WTC11 (cell line): ENCODE measurements at regions not wholly inside any gene's neighbourhood (a gene's known extent, or its start where the extent isn't known, plus 50 kb on each side); places are given as distances from the start of the nearest gene placed in this dataset.

Experiments used
- ATAC-seq: fragments of 200-7000 bp; cut with Tn5 transposase; 2 replicates; pipeline ENCODE4 v1.10.0; 2021; ENCODE audit warnings: mild to moderate bottlenecking, moderate library complexity
- CTCF ChIA-PET: fragments of 300-600 bp; sonication (Branson Sonifier 250); formaldehyde crosslinking; loops from one replicate; lab custom pipeline; 2021; ENCODE audit warnings: antibody characterized with exemption; lab: Charles Lee
- POLR2A ChIA-PET: fragments of 350-600 bp; sonication (Branson Sonifier 250); formaldehyde crosslinking; loops from one replicate; lab custom pipeline; 2021; ENCODE audit warnings: antibody characterized with exemption; lab: Charles Lee
- DNase-seq: peaks from one replicate; pipeline ENCODE4 v3.0.0; 2021; ENCODE audit warnings: low spot score
- H3K27ac Mint-ChIP-seq: 2 replicates; pipeline ENCODE4 v1.8.0; 2021; ENCODE audit warnings: mixed read lengths
- H3K27me3 Mint-ChIP-seq: 2 replicates; pipeline ENCODE4 v1.8.0; 2021; ENCODE audit warnings: low read depth, mild to moderate bottlenecking, moderate library complexity, mixed read lengths
- H3K36me3 Mint-ChIP-seq: 2 replicates; pipeline ENCODE4 v1.8.0; 2021; ENCODE audit warnings: mixed read lengths
- H3K4me1 Mint-ChIP-seq: 2 replicates; pipeline ENCODE4 v1.8.0; 2022; ENCODE audit warnings: mixed read lengths
- H3K4me3 Mint-ChIP-seq: 2 replicates; pipeline ENCODE4 v1.8.0; 2021; ENCODE audit warnings: mild to moderate bottlenecking, moderate library complexity, mixed read lengths
- H3K9me3 Mint-ChIP-seq: 2 replicates; pipeline ENCODE4 v1.8.0; 2021; ENCODE audit warnings: mixed read lengths
- ARID4B ChIP-seq: sonication (generic); formaldehyde crosslinking; IDR thresholded peaks from 2 replicates; pipeline ENCODE4 v1.8.0; 2023; ENCODE audit warnings: missing genetic modification reagents, mild to moderate bottlenecking, borderline replicate concordance
- ATF1 ChIP-seq: sonication (generic); formaldehyde crosslinking; IDR thresholded peaks from 2 replicates; pipeline ENCODE4 v1.8.1; 2023; ENCODE audit warnings: mild to moderate bottlenecking, moderate library complexity, missing genetic modification reagents
- ATF2 ChIP-seq: sonication (generic); formaldehyde crosslinking; IDR thresholded peaks from 2 replicates; pipeline ENCODE4 v1.8.1; 2022; ENCODE audit warnings: low read depth, missing genetic modification reagents, borderline replicate concordance
- ATF3 ChIP-seq: sonication (generic); formaldehyde crosslinking; conservative IDR thresholded peaks from 2 replicates; pipeline ENCODE4 v1.8.1; 2022; ENCODE audit warnings: mild to moderate bottlenecking, missing genetic modification reagents
- FOXP1 ChIP-seq: sonication (generic); formaldehyde crosslinking; IDR thresholded peaks from 2 replicates; pipeline ENCODE4 v1.8.0; 2022; ENCODE audit warnings: missing genetic modification reagents, mild to moderate bottlenecking, moderate library complexity, borderline replicate concordance
- HMGXB4 ChIP-seq: sonication (generic); formaldehyde crosslinking; IDR thresholded peaks from 2 replicates; pipeline ENCODE4 v1.8.1; 2023; ENCODE audit warnings: mild to moderate bottlenecking, moderate library complexity, missing genetic modification reagents
- JUN ChIP-seq: sonication (generic); formaldehyde crosslinking; IDR thresholded peaks from 2 replicates; pipeline ENCODE4 v1.8.0; 2023; ENCODE audit warnings: mild to moderate bottlenecking, missing genetic modification reagents
- MLX ChIP-seq: sonication (generic); formaldehyde crosslinking; IDR thresholded peaks from 2 replicates; pipeline ENCODE4 v1.8.1; 2023; ENCODE audit warnings: mild to moderate bottlenecking, missing genetic modification reagents, moderate library complexity
- NFE2L1 ChIP-seq: sonication (generic); formaldehyde crosslinking; IDR thresholded peaks from 2 replicates; pipeline ENCODE4 v1.8.1; 2023; ENCODE audit warnings: missing genetic modification reagents
- NFYB ChIP-seq: sonication (generic); formaldehyde crosslinking; conservative IDR thresholded peaks from 2 replicates; pipeline ENCODE4 v1.8.0; 2022; ENCODE audit warnings: low read depth, missing genetic modification reagents
- OVOL2 ChIP-seq: fragments of 250-450 bp; sonication (Bioruptor Pico); IDR thresholded peaks from 2 replicates; pipeline ENCODE4 v1.9.0; 2021; ENCODE audit warnings: mild to moderate bottlenecking, borderline replicate concordance
- SOX15 ChIP-seq: fragments of 250-450 bp; sonication (Bioruptor Pico); IDR thresholded peaks from 2 replicates; pipeline ENCODE4 v1.9.0; 2021; ENCODE audit warnings: mild to moderate bottlenecking
- SP1 ChIP-seq: sonication (generic); formaldehyde crosslinking; conservative IDR thresholded peaks from 2 replicates; pipeline ENCODE4 v1.8.1; 2022; ENCODE audit warnings: missing genetic modification reagents
- ZNF121 ChIP-seq: sonication (generic); formaldehyde crosslinking; IDR thresholded peaks from 2 replicates; pipeline ENCODE4 v1.8.0; 2023; ENCODE audit warnings: missing genetic modification reagents
- ZNF138 ChIP-seq: sonication (generic); formaldehyde crosslinking; conservative IDR thresholded peaks from 2 replicates; pipeline ENCODE4 v1.8.1; 2022; ENCODE audit warnings: mild to moderate bottlenecking, moderate library complexity, missing genetic modification reagents
- ZNF232 ChIP-seq: sonication (generic); formaldehyde crosslinking; IDR thresholded peaks from 2 replicates; pipeline ENCODE4 v1.8.0; 2022; ENCODE audit warnings: mild to moderate bottlenecking, missing genetic modification reagents
- ZNF317 ChIP-seq: sonication (generic); formaldehyde crosslinking; IDR thresholded peaks from 2 replicates; pipeline ENCODE4 v1.8.1; 2023; ENCODE audit warnings: low read depth, mild to moderate bottlenecking, moderate library complexity, missing genetic modification reagents, borderline replicate concordance
- ZNF416 ChIP-seq: fragments of 250-450 bp; sonication (Bioruptor Pico); IDR thresholded peaks from 2 replicates; pipeline ENCODE4 v1.9.0; 2021; ENCODE audit warnings: mild to moderate bottlenecking, inconsistent platforms
- ZNF423 ChIP-seq: fragments of 250-450 bp; sonication (Bioruptor Pico); IDR thresholded peaks from 2 replicates; pipeline ENCODE4 v2.1.2; 2022; ENCODE audit warnings: mild to moderate bottlenecking, moderate library complexity
- ZNF425 ChIP-seq: fragments of 250-450 bp; sonication (Bioruptor Pico); conservative IDR thresholded peaks from 2 replicates; pipeline ENCODE4 v1.9.0; 2021; ENCODE audit warnings: mild to moderate bottlenecking

GRCh38 chr4:104615496-104615895 lies 120.8 kb upstream of the CXXC4 start:
- Mint-ChIP-seq H3K4me3 (no peak overlapping the region), H3K36me3 (peaks cover 4% of the 10 kb centered on the region), H3K4me1 (peaks cover 16% of the 10 kb centered on the region), H3K9me3 (peaks cover 43% of the 10 kb centered on the region), H3K27me3 (no peaks in the 10 kb centered on the region), H3K27ac (no peak overlapping the region)
- DNase-seq, result no peak
- ChIA-PET CTCF (no interaction called here), POLR2A (no interaction called here)
- TF ChIP-seq JUN (no peak), ATF1 (CRISPR knock-in tag) (no peak), ZNF416 (CRISPR knock-in tag) (no peak)
- no peak for ATAC-seq

GRCh38 chr4:104615926-104616325 lies 121.2 kb upstream of the CXXC4 start:
- CTCF ChIA-PET, result no interaction called here

GRCh38 chr4:104616401-104616820 lies 121.7 kb upstream of the CXXC4 start:
- Mint-ChIP-seq H3K27ac (no peak overlapping the region), H3K4me1 (peaks cover 16% of the 10 kb centered on the region), H3K27me3 (no peaks in the 10 kb centered on the region), H3K9me3 (peaks cover 41% of the 10 kb centered on the region), H3K4me3 (no peak overlapping the region), H3K36me3 (peaks cover 6% of the 10 kb centered on the region)
- ChIA-PET CTCF (no interaction called here), POLR2A (no interaction called here)
- ATAC-seq (peak; percentile 73), DNase-seq (no peak)
- TF ChIP-seq SOX15 (CRISPR knock-in tag) (no peak), HMGXB4 (CRISPR knock-in tag) (no peak), MLX (no peak), ZNF138 (CRISPR knock-in tag) (no peak), ATF3 (CRISPR knock-in tag) (no peak), SP1 (CRISPR knock-in tag) (no peak), NFE2L1 (CRISPR knock-in tag) (no peak), ARID4B (CRISPR knock-in tag) (no peak), ZNF121 (no peak), ZNF423 (CRISPR knock-in tag) (no peak), ZNF232 (CRISPR knock-in tag) (no peak), ATF2 (CRISPR knock-in tag) (no peak)

More at GRCh38 chr4:104615926-104616325, 121.2 kb upstream of the CXXC4 start:
- Mint-ChIP-seq H3K36me3 (peaks cover 5% of the 10 kb centered on the region), H3K27ac (no peak overlapping the region), H3K9me3 (peaks cover 44% of the 10 kb centered on the region), H3K27me3 (no peaks in the 10 kb centered on the region), H3K4me1 (peaks cover 16% of the 10 kb centered on the region), H3K4me3 (no peak overlapping the region)
- TF ChIP-seq OVOL2, result no peak
- no peak for TF ChIP-seq NFYB (CRISPR knock-in tag)
- no peak for TF ChIP-seq ZNF317 (CRISPR knock-in tag)
- TF ChIP-seq FOXP1, result no peak
- TF ChIP-seq ZNF425, result no peak
- TF ChIP-seq ZNF416 (CRISPR knock-in tag), result no peak
- TF ChIP-seq ATF3 (CRISPR knock-in tag), result no peak
- no peak for DNase-seq
- ATAC-seq, result peak; percentile 55
- POLR2A ChIA-PET, result no interaction called here
